SK-N-SH treated with all-trans-retinoic acid at 6 μM for 48 hours (cell line): ENCODE measurements at regions not wholly inside any gene's neighbourhood (a gene's known extent, or its start where the extent isn't known, plus 50 kb on each side); places are given as distances from the start of the nearest gene placed in this dataset.

ENCODE experiments used
- ATAC-seq: fragments of 200-7000 bp; cut with Tn5 transposase; 3 replicates; pipeline ENCODE4 v1.9.1; 2020; ENCODE audit warnings: mild to moderate bottlenecking, moderate library complexity
- ARNTL ChIP-seq: fragments of 450-650 bp; formaldehyde crosslinking; IDR thresholded peaks from 2 replicates; pipeline ENCODE4 v1.5.0; 2020; ENCODE audit warnings: low read depth, mild to moderate bottlenecking, moderate library complexity, borderline replicate concordance
- BACH2 ChIP-seq: fragments of 250-450 bp; sonication (Bioruptor Pico); IDR thresholded peaks from 2 replicates; pipeline ENCODE4 v1.9.0; 2021; ENCODE audit warnings: mild to moderate bottlenecking, borderline replicate concordance
- CSDC2 ChIP-seq: fragments of 250-450 bp; sonication (Bioruptor Pico); IDR thresholded peaks from 2 replicates; pipeline ENCODE4 v1.5.0; 2020; ENCODE audit warnings: mild to moderate bottlenecking, moderate library complexity
- ESRRG ChIP-seq: fragments of 250-450 bp; sonication (Bioruptor Pico); IDR thresholded peaks from 2 replicates; pipeline ENCODE4 v1.6.1; 2021; ENCODE audit warnings: mild to moderate bottlenecking
- GLIS3 ChIP-seq: fragments of 250-450 bp; sonication (Bioruptor Pico); IDR thresholded peaks from 2 replicates; pipeline ENCODE4 v1.5.0; 2020; ENCODE audit warnings: mild to moderate bottlenecking, moderate library complexity
- ISL1 ChIP-seq: fragments of 250-450 bp; sonication (Bioruptor Pico); IDR thresholded peaks from 2 replicates; pipeline ENCODE4 v2.1.2; 2022; ENCODE audit warnings: mild to moderate bottlenecking, moderate library complexity
- OSR1 ChIP-seq: fragments of 250-450 bp; sonication (Bioruptor Pico); IDR thresholded peaks from 2 replicates; pipeline ENCODE4 v1.8.0; 2022; ENCODE audit warnings: moderate library complexity, mild to moderate bottlenecking, inconsistent platforms
- PPARA ChIP-seq: fragments of 250-450 bp; sonication (Bioruptor Pico); IDR thresholded peaks from 2 replicates; pipeline ENCODE4 v1.5.0; 2020; ENCODE audit warnings: mild to moderate bottlenecking, borderline replicate concordance
- RARB ChIP-seq: fragments of 250-450 bp; sonication (Bioruptor Pico); IDR thresholded peaks from 2 replicates; pipeline ENCODE4 v1.8.0; 2021; ENCODE audit warnings: mild to moderate bottlenecking, moderate library complexity
- SNAI2 ChIP-seq: fragments of 250-450 bp; sonication (Bioruptor Pico); IDR thresholded peaks from 2 replicates; pipeline ENCODE4 v1.5.0; 2020; ENCODE audit warnings: mild to moderate bottlenecking, moderate library complexity
- TCF4 ChIP-seq: fragments of 250-450 bp; sonication (Bioruptor Pico); IDR thresholded peaks from 2 replicates; pipeline ENCODE4 v1.8.0; 2021; ENCODE audit warnings: mild to moderate bottlenecking, moderate library complexity, borderline replicate concordance
- TOX ChIP-seq: fragments of 250-450 bp; sonication (Bioruptor Pico); IDR thresholded peaks from 2 replicates; pipeline ENCODE4 v1.8.0; 2021; ENCODE audit warnings: mild to moderate bottlenecking, moderate library complexity, borderline replicate concordance
- ZC3H10 ChIP-seq: fragments of 250-450 bp; sonication (Bioruptor Pico); IDR thresholded peaks from 2 replicates; pipeline ENCODE4 v1.5.1; 2021; ENCODE audit warnings: mild to moderate bottlenecking, moderate library complexity
- ZFP3 ChIP-seq: fragments of 250-450 bp; sonication (Bioruptor Pico); IDR thresholded peaks from 2 replicates; pipeline ENCODE4 v1.5.0; 2020; ENCODE audit warnings: mild to moderate bottlenecking, moderate library complexity
- ZNF565 ChIP-seq: fragments of 450-650 bp; formaldehyde crosslinking; conservative IDR thresholded peaks from 2 replicates; pipeline ENCODE4 v1.5.0; 2020; ENCODE audit warnings: low read depth, mild to moderate bottlenecking, moderate library complexity
- ZNF70 ChIP-seq: fragments of 450-650 bp; formaldehyde crosslinking; IDR thresholded peaks from 2 replicates; pipeline ENCODE4 v1.5.0; 2020; ENCODE audit warnings: mild to moderate bottlenecking, moderate library complexity
- ZNF8 ChIP-seq: fragments of 450-650 bp; formaldehyde crosslinking; IDR thresholded peaks from 2 replicates; pipeline ENCODE4 v1.5.0; 2020; ENCODE audit warnings: mild to moderate bottlenecking, moderate library complexity
- TF ChIP-seq, protein P1 (sequence below): fragments of 250-450 bp; sonication (Bioruptor Pico); IDR thresholded peaks from 2 replicates; pipeline ENCODE4 v1.5.0; 2020; ENCODE audit warnings: mild to moderate bottlenecking, moderate library complexity
- TF ChIP-seq, protein P2 (sequence below): fragments of 250-450 bp; sonication (Bioruptor Pico); IDR thresholded peaks from 2 replicates; pipeline ENCODE4 v1.8.0; 2020; ENCODE audit warnings: mild to moderate bottlenecking, moderate library complexity, borderline replicate concordance
- TF ChIP-seq, protein P3 (sequence below): fragments of 250-450 bp; sonication (Bioruptor Pico); IDR thresholded peaks from 2 replicates; pipeline ENCODE4 v1.5.1; 2021; ENCODE audit warnings: mild to moderate bottlenecking, moderate library complexity
- TF ChIP-seq, protein P4 (sequence below): fragments of 250-450 bp; sonication (Bioruptor Pico); IDR thresholded peaks from 2 replicates; pipeline ENCODE4 v1.8.0; 2021; ENCODE audit warnings: low read depth, mild to moderate bottlenecking, moderate library complexity, borderline replicate concordance
- TF ChIP-seq, protein P5 (sequence below): fragments of 250-450 bp; sonication (Bioruptor Pico); IDR thresholded peaks from 2 replicates; pipeline ENCODE4 v1.5.1; 2020; ENCODE audit warnings: low read depth, mild to moderate bottlenecking, moderate library complexity

DNA sequence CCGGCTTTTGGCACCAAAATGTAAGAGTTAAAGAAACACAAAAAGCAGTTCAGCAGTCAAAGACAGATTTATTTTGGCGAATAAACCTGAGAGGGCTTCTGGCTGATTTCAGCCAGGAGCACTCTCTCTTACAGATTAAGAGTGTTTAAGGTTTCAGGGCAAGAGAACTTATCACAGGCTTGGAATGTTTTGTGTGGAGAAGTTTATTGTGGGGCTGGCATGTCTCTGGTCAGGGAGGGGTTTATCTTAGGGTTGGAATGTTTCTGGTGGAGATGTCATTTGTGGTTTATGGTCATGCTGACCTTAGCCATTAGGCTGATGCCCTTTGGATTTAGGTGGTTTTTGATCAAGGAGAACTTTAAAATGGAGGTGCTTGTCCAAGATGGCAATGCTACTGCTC, 622.3 kb upstream of the PTPRD start:
- no peak for ATAC-seq
- TF ChIP-seq, protein P1, sequence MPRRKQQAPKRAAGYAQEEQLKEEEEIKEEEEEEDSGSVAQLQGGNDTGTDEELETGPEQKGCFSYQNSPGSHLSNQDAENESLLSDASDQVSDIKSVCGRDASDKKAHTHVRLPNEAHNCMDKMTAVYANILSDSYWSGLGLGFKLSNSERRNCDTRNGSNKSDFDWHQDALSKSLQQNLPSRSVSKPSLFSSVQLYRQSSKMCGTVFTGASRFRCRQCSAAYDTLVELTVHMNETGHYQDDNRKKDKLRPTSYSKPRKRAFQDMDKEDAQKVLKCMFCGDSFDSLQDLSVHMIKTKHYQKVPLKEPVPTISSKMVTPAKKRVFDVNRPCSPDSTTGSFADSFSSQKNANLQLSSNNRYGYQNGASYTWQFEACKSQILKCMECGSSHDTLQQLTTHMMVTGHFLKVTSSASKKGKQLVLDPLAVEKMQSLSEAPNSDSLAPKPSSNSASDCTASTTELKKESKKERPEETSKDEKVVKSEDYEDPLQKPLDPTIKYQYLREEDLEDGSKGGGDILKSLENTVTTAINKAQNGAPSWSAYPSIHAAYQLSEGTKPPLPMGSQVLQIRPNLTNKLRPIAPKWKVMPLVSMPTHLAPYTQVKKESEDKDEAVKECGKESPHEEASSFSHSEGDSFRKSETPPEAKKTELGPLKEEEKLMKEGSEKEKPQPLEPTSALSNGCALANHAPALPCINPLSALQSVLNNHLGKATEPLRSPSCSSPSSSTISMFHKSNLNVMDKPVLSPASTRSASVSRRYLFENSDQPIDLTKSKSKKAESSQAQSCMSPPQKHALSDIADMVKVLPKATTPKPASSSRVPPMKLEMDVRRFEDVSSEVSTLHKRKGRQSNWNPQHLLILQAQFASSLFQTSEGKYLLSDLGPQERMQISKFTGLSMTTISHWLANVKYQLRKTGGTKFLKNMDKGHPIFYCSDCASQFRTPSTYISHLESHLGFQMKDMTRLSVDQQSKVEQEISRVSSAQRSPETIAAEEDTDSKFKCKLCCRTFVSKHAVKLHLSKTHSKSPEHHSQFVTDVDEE (CRISPR knock-in tag): no peak
- no peak for TF ChIP-seq TCF4
- TF ChIP-seq CSDC2 (CRISPR knock-in tag): no peak
- no peak for TF ChIP-seq ZFP3 (CRISPR knock-in tag)
- TF ChIP-seq ZNF8 (CRISPR knock-in tag): no peak
- TF ChIP-seq, protein P2, sequence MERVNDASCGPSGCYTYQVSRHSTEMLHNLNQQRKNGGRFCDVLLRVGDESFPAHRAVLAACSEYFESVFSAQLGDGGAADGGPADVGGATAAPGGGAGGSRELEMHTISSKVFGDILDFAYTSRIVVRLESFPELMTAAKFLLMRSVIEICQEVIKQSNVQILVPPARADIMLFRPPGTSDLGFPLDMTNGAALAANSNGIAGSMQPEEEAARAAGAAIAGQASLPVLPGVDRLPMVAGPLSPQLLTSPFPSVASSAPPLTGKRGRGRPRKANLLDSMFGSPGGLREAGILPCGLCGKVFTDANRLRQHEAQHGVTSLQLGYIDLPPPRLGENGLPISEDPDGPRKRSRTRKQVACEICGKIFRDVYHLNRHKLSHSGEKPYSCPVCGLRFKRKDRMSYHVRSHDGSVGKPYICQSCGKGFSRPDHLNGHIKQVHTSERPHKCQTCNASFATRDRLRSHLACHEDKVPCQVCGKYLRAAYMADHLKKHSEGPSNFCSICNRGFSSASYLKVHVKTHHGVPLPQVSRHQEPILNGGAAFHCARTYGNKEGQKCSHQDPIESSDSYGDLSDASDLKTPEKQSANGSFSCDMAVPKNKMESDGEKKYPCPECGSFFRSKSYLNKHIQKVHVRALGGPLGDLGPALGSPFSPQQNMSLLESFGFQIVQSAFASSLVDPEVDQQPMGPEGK (CRISPR knock-in tag): no peak
- no peak for TF ChIP-seq ESRRG
- TF ChIP-seq, protein P3, sequence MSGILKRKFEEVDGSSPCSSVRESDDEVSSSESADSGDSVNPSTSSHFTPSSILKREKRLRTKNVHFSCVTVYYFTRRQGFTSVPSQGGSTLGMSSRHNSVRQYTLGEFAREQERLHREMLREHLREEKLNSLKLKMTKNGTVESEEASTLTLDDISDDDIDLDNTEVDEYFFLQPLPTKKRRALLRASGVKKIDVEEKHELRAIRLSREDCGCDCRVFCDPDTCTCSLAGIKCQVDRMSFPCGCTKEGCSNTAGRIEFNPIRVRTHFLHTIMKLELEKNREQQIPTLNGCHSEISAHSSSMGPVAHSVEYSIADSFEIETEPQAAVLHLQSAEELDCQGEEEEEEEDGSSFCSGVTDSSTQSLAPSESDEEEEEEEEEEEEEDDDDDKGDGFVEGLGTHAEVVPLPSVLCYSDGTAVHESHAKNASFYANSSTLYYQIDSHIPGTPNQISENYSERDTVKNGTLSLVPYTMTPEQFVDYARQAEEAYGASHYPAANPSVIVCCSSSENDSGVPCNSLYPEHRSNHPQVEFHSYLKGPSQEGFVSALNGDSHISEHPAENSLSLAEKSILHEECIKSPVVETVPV (CRISPR knock-in tag): no peak
- no peak for TF ChIP-seq ZC3H10 (CRISPR knock-in tag)
- no peak for TF ChIP-seq PPARA
- no peak for TF ChIP-seq TOX (CRISPR knock-in tag)
- TF ChIP-seq ZNF70 (CRISPR knock-in tag): no peak
- no peak for TF ChIP-seq ZNF565 (CRISPR knock-in tag)
- no peak for TF ChIP-seq ISL1 (CRISPR knock-in tag)

DNA sequence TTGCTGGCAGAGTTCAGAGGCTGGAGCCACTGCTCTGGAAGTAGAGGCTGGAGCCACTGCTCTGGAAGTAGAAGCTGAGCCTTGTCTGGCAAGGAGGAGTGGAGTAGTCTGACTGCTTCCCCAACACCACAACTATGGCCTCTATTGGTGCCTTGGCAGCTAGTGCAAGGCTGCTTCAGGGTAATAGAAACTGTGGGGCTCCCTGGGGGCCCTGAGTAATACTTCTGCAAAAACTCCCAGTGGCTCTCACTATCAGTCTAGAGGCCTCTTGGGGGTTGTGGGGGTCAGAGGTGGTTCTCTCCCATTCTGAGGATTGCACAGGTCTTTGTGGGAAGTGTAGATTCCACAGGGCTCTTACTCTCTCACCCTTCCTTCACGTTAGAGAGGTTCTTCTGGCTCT, 629.0 kb upstream of the PTPRD start:
- TF ChIP-seq RARB (no peak), PPARA (no peak), ZNF70 (CRISPR knock-in tag) (no peak), TOX (CRISPR knock-in tag) (no peak), BACH2 (no peak), OSR1 (CRISPR knock-in tag) (no peak), ARNTL (no peak), GLIS3 (CRISPR knock-in tag) (no peak), SNAI2 (no peak)
- TF ChIP-seq, protein P2 (CRISPR knock-in tag): no peak
- TF ChIP-seq, protein P4, sequence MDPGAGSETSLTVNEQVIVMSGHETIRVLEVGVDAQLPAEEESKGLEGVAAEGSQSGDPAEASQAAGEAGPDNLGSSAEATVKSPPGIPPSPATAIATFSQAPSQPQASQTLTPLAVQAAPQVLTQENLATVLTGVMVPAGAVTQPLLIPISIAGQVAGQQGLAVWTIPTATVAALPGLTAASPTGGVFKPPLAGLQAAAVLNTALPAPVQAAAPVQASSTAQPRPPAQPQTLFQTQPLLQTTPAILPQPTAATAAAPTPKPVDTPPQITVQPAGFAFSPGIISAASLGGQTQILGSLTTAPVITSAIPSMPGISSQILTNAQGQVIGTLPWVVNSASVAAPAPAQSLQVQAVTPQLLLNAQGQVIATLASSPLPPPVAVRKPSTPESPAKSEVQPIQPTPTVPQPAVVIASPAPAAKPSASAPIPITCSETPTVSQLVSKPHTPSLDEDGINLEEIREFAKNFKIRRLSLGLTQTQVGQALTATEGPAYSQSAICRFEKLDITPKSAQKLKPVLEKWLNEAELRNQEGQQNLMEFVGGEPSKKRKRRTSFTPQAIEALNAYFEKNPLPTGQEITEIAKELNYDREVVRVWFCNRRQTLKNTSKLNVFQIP (CRISPR knock-in tag): no peak
- TF ChIP-seq, protein P5, sequence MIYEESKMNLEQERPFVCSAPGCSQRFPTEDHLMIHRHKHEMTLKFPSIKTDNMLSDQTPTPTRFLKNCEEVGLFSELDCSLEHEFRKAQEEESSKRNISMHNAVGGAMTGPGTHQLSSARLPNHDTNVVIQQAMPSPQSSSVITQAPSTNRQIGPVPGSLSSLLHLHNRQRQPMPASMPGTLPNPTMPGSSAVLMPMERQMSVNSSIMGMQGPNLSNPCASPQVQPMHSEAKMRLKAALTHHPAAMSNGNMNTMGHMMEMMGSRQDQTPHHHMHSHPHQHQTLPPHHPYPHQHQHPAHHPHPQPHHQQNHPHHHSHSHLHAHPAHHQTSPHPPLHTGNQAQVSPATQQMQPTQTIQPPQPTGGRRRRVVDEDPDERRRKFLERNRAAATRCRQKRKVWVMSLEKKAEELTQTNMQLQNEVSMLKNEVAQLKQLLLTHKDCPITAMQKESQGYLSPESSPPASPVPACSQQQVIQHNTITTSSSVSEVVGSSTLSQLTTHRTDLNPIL: no peak
- TF ChIP-seq, all 23 proteins: peak for 0
- ATAC-seq: no peak
